ENCODE measurements at regions not wholly inside any gene's neighbourhood (a gene's known extent, or its start where the extent isn't known, plus 50 kb on each side); places are given as distances from the start of the nearest gene placed in this dataset.

- no peak for ATAC-seq
- intact Hi-C loops (cut with micrococcal nuclease): no loop called here
- DNase-seq: no peak
These were observed 705.1 kb upstream of the GRM7 start for GRCh38 chr3:6155650-6156338.

DNA sequence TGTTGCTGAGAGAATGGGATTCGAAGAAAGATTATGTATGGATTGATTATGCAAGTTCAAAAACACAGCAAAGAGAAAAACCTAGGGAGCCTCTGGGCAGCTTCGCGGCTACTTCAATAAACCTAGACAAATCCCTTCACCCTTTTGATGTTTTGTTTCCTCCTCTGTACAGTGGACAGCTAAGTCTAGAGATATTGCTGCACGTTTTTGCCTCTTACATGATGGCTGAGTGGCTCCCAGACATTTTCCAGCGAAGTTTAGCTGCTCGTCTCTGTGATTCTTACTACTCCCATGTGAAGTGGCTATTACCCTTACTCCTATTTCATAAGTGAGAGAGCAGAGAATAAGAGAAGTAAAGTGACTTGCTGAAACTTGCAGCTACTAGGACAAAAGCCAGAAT, 695.0 kb upstream of the GRM7 start:
- no peak for DNase-seq
- ATAC-seq: no peak
- intact Hi-C loops (cut with micrococcal nuclease): no loop called here

DNA sequence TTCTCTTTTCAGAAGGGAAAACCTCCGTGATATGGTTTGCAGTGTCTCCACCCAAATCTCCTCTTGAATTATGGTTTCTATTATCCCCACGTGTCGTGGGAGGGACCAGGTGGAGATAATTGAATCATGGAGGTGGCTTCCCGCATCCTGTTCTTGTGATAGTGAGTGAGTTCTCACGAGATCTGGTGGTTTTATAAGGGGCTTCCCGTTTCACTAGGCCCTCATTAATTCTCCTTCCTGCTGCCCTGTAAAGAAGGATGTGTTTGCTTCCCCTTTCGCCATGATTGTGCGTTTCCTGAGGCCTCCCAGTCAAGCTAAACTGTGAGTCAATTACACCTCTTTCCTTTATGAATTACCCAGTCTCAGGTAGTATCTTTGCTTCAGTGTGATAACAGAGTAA, 692.7 kb upstream of the GRM7 start:
- ATAC-seq (no peak), DNase-seq (no peak)
- intact Hi-C loops (cut with micrococcal nuclease): no loop called here

- ATAC-seq (no peak), DNase-seq (no peak)
- intact Hi-C loops (cut with micrococcal nuclease): no loop called here
These were observed 687.9 kb upstream of the GRM7 start for GRCh38 chr3:6172871-6173642.

- intact Hi-C loops (cut with micrococcal nuclease): no loop called here
- DNase-seq: no peak
- no peak for ATAC-seq
These were observed 683.5 kb upstream of the GRM7 start for GRCh38 chr3:6177417-6177816.

GRCh38 chr3:6179761-6180160, 681.2 kb upstream of the GRM7 start:
- intact Hi-C loops (cut with micrococcal nuclease): no loop called here
- no peak for ATAC-seq
- DNase-seq: no peak

DNA sequence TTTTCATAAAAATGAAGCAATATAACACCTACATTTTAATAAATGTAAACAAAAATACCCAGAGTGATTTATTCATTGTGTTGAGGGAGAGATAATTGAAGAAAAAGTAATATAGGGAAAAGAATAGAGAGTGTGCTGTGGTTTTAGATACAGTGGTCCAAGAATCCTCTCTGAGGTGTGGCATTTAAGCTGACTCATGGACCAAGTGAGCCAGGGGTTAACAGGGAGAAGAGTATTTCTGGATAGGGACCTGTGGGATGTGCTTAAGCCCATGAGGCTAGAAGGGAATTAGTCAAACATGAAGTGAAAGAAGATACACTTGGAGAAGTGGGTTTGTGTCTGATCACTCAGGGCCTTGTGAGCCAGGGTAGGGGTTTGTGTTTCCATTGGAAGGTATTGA, 680.7 kb upstream of the GRM7 start:
- intact Hi-C loops (cut with micrococcal nuclease): no loop called here
- DNase-seq (no peak), ATAC-seq (no peak)

DNA sequence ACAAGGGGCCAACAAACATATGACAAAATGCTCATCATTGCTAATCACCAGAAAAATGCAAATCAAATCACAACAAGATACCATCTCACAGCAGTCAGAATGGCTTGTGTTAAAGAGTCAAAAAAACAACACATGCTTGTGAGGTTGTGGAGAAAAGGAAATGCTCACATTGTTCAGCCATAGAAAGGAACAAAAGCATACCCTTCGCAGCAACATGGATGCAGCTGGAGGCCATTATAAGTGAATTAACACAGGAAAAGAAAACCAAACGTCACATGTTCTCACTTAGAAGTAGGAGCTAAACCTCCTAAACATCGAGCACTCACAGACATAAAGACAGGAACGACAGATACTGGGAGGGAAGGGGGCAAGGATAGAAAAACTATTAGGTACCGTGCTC, 678.4 kb upstream of the GRM7 start:
- ATAC-seq: no peak
- intact Hi-C loops (cut with micrococcal nuclease): no loop called here
- DNase-seq: no peak

DNA sequence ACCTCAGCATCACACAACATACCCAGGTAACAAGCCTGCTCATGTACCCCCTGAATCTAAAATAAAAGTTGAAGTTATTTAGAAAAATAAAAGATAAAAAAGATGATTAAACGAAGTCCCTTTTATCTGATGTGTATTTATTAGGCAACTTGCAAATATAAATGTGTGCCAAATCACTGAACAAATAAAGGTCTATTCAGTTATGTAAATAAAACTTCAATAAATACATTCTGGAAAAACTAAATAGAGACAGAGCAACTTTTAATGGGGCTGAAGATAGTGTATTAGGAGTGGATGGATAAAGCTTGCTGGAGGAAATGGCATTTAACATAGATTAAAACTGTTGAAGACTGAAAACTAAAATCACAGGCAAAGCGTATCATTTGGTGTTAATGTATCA, 678.0 kb upstream of the GRM7 start:
- intact Hi-C loops (cut with micrococcal nuclease): no loop called here
- ATAC-seq (no peak), DNase-seq (no peak)

GRCh38 chr3:6189384-6189783, 671.5 kb upstream of the GRM7 start:
- DNase-seq: no peak
- no peak for ATAC-seq
- intact Hi-C loops (cut with micrococcal nuclease): no loop called here

DNA sequence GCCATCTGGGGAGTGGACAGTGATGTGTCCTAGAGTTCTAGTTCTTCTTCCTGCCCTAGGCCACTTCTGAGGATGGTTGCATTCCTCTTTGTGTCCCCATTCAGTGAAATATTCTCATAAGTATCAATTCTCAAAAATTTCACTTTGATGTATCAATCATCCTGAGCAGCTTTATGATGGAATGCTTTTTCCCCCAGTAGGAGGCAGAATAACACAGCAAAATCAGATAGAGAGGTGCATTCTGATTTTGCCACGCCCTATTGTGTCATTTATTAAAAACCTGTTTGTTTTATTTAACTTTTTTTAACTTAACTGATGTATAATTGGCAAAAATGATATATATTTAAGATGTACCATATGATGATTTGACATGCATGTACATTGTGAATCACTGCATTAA, 656.0 kb upstream of the GRM7 start:
- no peak for DNase-seq
- intact Hi-C loops (cut with micrococcal nuclease): no loop called here
- no peak for ATAC-seq

- intact Hi-C loops (cut with micrococcal nuclease): no loop called here
- ATAC-seq: no peak
- no peak for DNase-seq
These were observed 644.5 kb upstream of the GRM7 start for GRCh38 chr3:6216135-6217026.

GRCh38 chr3:6220447-6220846, 640.5 kb upstream of the GRM7 start:
- intact Hi-C loops (cut with micrococcal nuclease): no loop called here

GRCh38 chr3:6222069-6222468, 638.8 kb upstream of the GRM7 start:
- no peak for DNase-seq
- ATAC-seq: no peak
- intact Hi-C loops (cut with micrococcal nuclease): no loop called here

More at GRCh38 chr3:6220447-6220846, 640.5 kb upstream of the GRM7 start:
- no peak for DNase-seq
- no peak for ATAC-seq

- intact Hi-C loops (cut with micrococcal nuclease): no loop called here
- ATAC-seq: no peak
- no peak for DNase-seq
These were observed 637.3 kb upstream of the GRM7 start for GRCh38 chr3:6223572-6223971.

DNA sequence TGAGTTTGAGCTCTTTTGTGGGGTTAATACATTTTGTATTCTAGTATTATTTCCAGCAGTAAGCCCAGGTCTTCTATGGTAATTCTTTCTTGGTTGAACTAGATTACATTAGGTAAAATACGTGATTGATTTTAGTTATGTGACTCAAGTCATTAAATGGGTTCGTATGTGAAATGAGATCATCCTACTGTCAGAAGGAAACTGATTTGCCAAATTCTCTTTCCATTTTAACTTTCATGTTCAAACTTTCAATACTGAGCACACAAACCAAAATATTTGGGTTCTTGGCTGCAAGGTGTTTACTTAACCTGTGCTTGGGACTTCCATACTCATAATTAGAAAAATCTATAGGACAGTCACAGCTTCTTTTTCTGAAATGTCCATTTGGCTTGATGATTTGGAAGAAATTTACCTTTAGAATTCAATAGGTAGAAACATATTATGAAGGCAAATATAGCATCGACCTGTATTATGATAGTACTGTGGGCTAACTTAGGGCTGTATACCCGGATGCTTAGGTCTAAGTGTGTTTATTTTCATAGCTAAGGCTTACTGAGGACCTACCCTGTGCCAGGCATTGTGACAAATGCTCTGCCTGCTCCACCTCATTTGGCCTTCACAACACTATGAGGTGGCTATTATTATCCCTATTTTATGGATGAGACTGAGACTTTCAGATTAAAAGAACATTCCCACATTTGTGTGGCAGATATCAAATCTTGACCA, 631.8 kb upstream of the GRM7 start:
- intact Hi-C loops (cut with micrococcal nuclease): no loop called here
- no peak for DNase-seq
- no peak for ATAC-seq

DNA sequence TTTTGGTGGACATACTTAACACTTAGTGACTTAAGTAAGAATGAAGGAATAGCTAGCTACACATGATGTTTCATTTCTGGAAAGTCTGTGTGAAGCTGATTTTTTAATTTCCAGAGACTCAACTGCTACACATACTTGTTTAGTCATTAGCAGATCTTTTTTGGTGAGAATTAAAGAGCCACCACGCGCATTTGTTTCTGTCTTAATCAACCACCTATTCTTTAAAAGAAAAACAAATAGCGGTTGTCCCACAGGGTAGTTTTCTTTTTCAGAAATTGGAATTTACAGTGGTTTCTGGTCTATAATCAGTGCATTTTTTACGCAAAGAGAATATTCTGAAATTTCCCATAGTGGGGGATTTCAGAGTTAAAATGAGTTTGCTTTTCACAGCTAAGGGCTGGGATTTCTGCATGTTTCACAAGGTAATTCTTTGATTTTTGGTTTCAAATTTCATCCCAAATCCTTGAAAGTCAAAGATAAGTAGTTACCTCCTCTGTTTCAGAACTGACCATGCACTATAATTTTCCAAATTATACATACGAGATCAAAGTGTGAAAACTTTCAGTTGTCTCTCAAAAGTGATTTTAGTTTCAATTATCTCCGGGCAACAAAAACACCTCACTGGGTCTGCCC, 631.0 kb upstream of the GRM7 start:
- ATAC-seq: no peak
- no peak for DNase-seq
- intact Hi-C loops (cut with micrococcal nuclease): no loop called here

DNA sequence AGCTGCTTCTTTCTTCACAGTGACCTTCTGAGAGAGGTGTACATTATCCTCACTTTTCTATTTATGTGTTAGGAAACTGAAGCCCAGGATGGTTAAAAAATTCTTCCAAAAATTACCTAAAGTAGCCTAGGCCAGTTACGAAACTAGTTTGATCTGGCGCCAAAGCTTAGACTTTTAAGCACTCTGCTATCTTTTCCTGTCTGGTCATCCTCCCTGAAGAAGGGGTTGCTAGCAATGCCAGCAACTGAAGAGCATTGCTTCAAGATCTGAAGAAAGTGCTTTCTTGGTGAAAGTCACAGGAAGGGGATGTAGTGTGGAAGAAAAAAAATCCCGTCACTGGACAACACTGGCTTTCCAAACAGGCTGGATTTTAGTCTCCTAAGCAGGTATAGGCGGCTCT, 618.8 kb upstream of the GRM7 start:
- no peak for DNase-seq
- intact Hi-C loops (cut with micrococcal nuclease): no loop called here
- ATAC-seq: no peak

DNA sequence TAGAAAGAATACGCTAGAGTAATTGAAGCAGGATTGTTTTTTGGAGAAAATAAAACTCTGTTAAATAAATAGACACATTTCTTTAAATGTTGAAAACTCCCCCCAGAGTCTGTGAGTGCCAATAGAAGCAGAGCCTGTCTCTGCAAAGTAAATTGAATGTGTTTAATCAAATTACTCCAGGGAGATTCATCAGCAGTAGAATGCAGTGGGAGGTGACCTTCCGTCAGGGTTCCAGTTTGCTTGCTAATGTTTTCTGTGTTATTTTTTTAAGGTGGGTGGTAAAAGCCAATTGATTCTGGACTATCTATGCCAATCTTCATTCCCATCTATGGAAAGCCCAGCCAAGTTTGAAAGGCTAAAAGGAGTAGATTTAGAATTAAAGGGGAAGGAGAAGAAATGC, 612.4 kb upstream of the GRM7 start:
- intact Hi-C loops (cut with micrococcal nuclease): no loop called here
- ATAC-seq (no peak), DNase-seq (no peak)

Measured in left ventricle myocardium superior (tissue), 1 donor.